ENCODE measurements at regions not wholly inside any gene's neighbourhood (a gene's known extent, or its start where the extent isn't known, plus 50 kb on each side); places are given as distances from the start of the nearest gene placed in this dataset.

GRCh38 chr6:23728707-23729106 lies 397.3 kb upstream of the NRSN1 start:
- no peaks in the 10 kb centered on the region for H3K36me3 ChIP-seq (ENCODE audit: insufficient read depth, low read length)
- H3K4me2 ChIP-seq (ENCODE audit: low read length) = no peak overlapping the region
- no peaks in the 10 kb centered on the region for H3F3A ChIP-seq (ENCODE audit: insufficient read depth, low read length)
- H3K9me3 ChIP-seq (ENCODE audit: low read length) = no peaks in the 10 kb centered on the region
- no peaks in the 10 kb centered on the region for H3K79me2 ChIP-seq (ENCODE audit: insufficient read depth, low read length)
- no peak overlapping the region for H3K4me3 ChIP-seq (ENCODE audit: low read depth, low read length, poor library complexity, severe bottlenecking)
- no peaks in the 10 kb centered on the region for H3K9me2 ChIP-seq (ENCODE audit: low read depth, low read length)
- no peak for TF ChIP-seq EZH2 (IDR thresholded peaks at IDR 0.05; ENCODE audit: borderline replicate concordance, low read length)
- TF ChIP-seq, protein P1, sequence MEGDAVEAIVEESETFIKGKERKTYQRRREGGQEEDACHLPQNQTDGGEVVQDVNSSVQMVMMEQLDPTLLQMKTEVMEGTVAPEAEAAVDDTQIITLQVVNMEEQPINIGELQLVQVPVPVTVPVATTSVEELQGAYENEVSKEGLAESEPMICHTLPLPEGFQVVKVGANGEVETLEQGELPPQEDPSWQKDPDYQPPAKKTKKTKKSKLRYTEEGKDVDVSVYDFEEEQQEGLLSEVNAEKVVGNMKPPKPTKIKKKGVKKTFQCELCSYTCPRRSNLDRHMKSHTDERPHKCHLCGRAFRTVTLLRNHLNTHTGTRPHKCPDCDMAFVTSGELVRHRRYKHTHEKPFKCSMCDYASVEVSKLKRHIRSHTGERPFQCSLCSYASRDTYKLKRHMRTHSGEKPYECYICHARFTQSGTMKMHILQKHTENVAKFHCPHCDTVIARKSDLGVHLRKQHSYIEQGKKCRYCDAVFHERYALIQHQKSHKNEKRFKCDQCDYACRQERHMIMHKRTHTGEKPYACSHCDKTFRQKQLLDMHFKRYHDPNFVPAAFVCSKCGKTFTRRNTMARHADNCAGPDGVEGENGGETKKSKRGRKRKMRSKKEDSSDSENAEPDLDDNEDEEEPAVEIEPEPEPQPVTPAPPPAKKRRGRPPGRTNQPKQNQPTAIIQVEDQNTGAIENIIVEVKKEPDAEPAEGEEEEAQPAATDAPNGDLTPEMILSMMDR (IDR thresholded peaks at IDR 0.05; ENCODE audit: low read length) = no peak
- H3K9ac ChIP-seq (ENCODE audit: low read length) = no peak overlapping the region
- H3K4me1 ChIP-seq (ENCODE audit: insufficient read depth, low read length, severe bottlenecking) = no peaks in the 10 kb centered on the region
- no peaks in the 10 kb centered on the region for H4K20me1 ChIP-seq (ENCODE audit: insufficient read depth, low read length)
- H3K27ac ChIP-seq (ENCODE audit: low read depth, low read length, poor library complexity, severe bottlenecking) = no peak overlapping the region
- H3K27me3 ChIP-seq (ENCODE audit: insufficient read depth, low read length) = no peaks in the 10 kb centered on the region
- no peak overlapping the region for H2AFZ ChIP-seq (ENCODE audit: low read length)

DNA sequence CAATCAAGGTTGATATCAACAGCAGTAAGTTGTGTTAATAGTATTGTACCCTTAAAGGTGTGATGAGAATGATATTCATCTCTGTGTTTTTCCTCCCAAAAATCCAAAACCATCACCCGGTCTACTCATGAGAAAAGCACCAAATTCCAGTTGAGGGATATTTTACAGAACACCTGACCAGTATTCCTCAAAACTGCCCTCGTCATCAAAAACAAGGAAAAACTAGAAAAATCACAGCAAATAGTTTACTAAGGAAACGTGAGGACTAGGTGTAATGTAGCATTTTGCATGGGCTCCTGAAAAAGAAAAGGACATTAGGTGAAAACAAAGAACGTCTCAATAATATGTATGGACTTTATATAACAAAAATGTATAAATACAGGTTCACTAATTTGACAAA lies 394.4 kb upstream of the NRSN1 start:
- no peak for TF ChIP-seq EZH2 (IDR thresholded peaks at IDR 0.05; ENCODE audit: borderline replicate concordance, low read length)
- TF ChIP-seq, protein P1 (IDR thresholded peaks at IDR 0.05; ENCODE audit: low read length) = no peak
- Histone ChIP-seq H3K4me1 (ENCODE audit: insufficient read depth, low read length, severe bottlenecking) (no peaks in the 10 kb centered on the region), H2AFZ (ENCODE audit: low read length) (no peak overlapping the region), H4K20me1 (ENCODE audit: insufficient read depth, low read length) (no peaks in the 10 kb centered on the region), H3K79me2 (ENCODE audit: insufficient read depth, low read length) (no peaks in the 10 kb centered on the region), H3K9me3 (ENCODE audit: low read length) (no peaks in the 10 kb centered on the region), H3K36me3 (ENCODE audit: insufficient read depth, low read length) (no peaks in the 10 kb centered on the region), H3K4me3 (ENCODE audit: low read depth, low read length, poor library complexity, severe bottlenecking) (no peak overlapping the region), H3K4me2 (ENCODE audit: low read length) (no peak overlapping the region), H3K9ac (ENCODE audit: low read length) (no peak overlapping the region), H3F3A (ENCODE audit: insufficient read depth, low read length) (no peaks in the 10 kb centered on the region), H3K27me3 (ENCODE audit: insufficient read depth, low read length) (no peaks in the 10 kb centered on the region), H3K9me2 (ENCODE audit: low read depth, low read length) (no peaks in the 10 kb centered on the region), H3K27ac (ENCODE audit: low read depth, low read length, poor library complexity, severe bottlenecking) (no peak overlapping the region)

DNA sequence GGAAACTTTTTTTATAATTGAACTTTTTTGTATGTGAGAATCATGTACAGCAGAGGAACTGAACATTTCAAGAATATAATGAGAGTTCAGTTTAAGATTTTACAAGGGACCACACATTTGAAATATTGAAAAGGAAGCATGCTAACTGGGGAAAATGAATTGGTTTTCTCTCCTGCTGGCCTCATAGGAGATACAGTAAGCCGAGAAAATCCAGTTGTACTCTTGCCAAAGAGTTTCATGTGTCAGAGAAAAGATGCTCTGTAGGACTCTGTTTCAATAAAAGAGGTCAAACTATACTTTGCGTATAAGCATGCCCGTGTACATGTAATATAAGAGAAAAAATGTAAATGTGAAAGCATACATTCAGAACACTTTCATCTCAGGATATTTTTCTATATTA lies 393.5 kb upstream of the NRSN1 start:
- Histone ChIP-seq H2AFZ (ENCODE audit: low read length) (no peak overlapping the region), H3K27me3 (ENCODE audit: insufficient read depth, low read length) (no peaks in the 10 kb centered on the region), H3K4me1 (ENCODE audit: insufficient read depth, low read length, severe bottlenecking) (no peaks in the 10 kb centered on the region)

More for the DNA sequence above, 393.5 kb upstream of the NRSN1 start:
- Histone ChIP-seq H3K27ac (ENCODE audit: low read depth, low read length, poor library complexity, severe bottlenecking) (no peak overlapping the region), H3K9ac (ENCODE audit: low read length) (no peak overlapping the region), H3K79me2 (ENCODE audit: insufficient read depth, low read length) (no peaks in the 10 kb centered on the region), H3K4me3 (ENCODE audit: low read depth, low read length, poor library complexity, severe bottlenecking) (no peak overlapping the region), H3F3A (ENCODE audit: insufficient read depth, low read length) (no peaks in the 10 kb centered on the region), H3K36me3 (ENCODE audit: insufficient read depth, low read length) (no peaks in the 10 kb centered on the region), H4K20me1 (ENCODE audit: insufficient read depth, low read length) (no peaks in the 10 kb centered on the region), H3K9me2 (ENCODE audit: low read depth, low read length) (no peaks in the 10 kb centered on the region), H3K4me2 (ENCODE audit: low read length) (no peak overlapping the region), H3K9me3 (ENCODE audit: low read length) (no peaks in the 10 kb centered on the region)
- TF ChIP-seq EZH2 (IDR thresholded peaks at IDR 0.05; ENCODE audit: borderline replicate concordance, low read length) = no peak
- TF ChIP-seq, protein P1 (IDR thresholded peaks at IDR 0.05; ENCODE audit: low read length) = no peak

Measured in OCI-LY1 (cell line).